H9 (cell line): ENCODE measurements at regions not wholly inside any gene's neighbourhood (a gene's known extent, or its start where the extent isn't known, plus 50 kb on each side); places are given as distances from the start of the nearest gene placed in this dataset.

Experiments used
- DNase-seq: peaks from one replicate; pipeline ENCODE4 v3.0.0-alpha.2; 2017
- H2AFZ ChIP-seq: one replicate; pipeline ENCODE4 v1.6.1; 2013; ENCODE audit warnings: mild to moderate bottlenecking, low read length, control low read depth, moderate library complexity
- H2AK5ac ChIP-seq: 2 replicates; pipeline ENCODE4 v1.6.1; 2013; ENCODE audit warnings: low read length, control low read depth, mixed read lengths; ENCODE audit not compliant: insufficient read length
- H2BK120ac ChIP-seq: one replicate; pipeline ENCODE4 v1.6.1; 2013; ENCODE audit warnings: low read depth, mild to moderate bottlenecking, low read length, control low read depth, inconsistent platforms; ENCODE audit not compliant: poor library complexity, severe bottlenecking
- H2BK12ac ChIP-seq: 2 replicates; pipeline ENCODE4 v1.6.1; 2013; ENCODE audit warnings: low read length, control low read depth, mixed read lengths, low read depth; ENCODE audit not compliant: insufficient read length
- H2BK15ac ChIP-seq: 2 replicates; pipeline ENCODE4 v1.6.1; 2013; ENCODE audit warnings: low read depth, low read length, control low read depth
- H2BK20ac ChIP-seq: one replicate; pipeline ENCODE4 v1.6.1; 2013; ENCODE audit warnings: low read depth, mild to moderate bottlenecking, low read length, control low read depth, inconsistent platforms; ENCODE audit not compliant: poor library complexity, severe bottlenecking
- H2BK5ac ChIP-seq: 2 replicates; pipeline ENCODE4 v1.6.1; 2013; ENCODE audit warnings: low read length, control low read depth, mixed read lengths; ENCODE audit not compliant: insufficient read length
- H3K14ac ChIP-seq: 2 replicates; pipeline ENCODE4 v1.6.1; 2013; ENCODE audit warnings: low read length, control low read depth; ENCODE audit not compliant: insufficient read depth
- H3K18ac ChIP-seq: 2 replicates; pipeline ENCODE4 v1.6.1; 2013; ENCODE audit warnings: low read depth, mild to moderate bottlenecking, mixed read lengths, low read length, control low read depth; ENCODE audit not compliant: insufficient read length
- H3K23ac ChIP-seq: 2 replicates; pipeline ENCODE4 v1.6.1; 2013; ENCODE audit warnings: low read length, control low read depth, mixed read lengths, low read depth; ENCODE audit not compliant: insufficient read length
- H3K23me2 ChIP-seq: 2 replicates; pipeline ENCODE4 v1.6.1; 2013; ENCODE audit warnings: low read depth, mild to moderate bottlenecking, mixed read lengths, low read length, control low read depth; ENCODE audit not compliant: insufficient read length, poor library complexity, severe bottlenecking
- H3K27ac ChIP-seq: 2 replicates; pipeline ENCODE4 v1.5.1; 2013; ENCODE audit warnings: low read length, control low read depth, mixed read lengths, low read depth; ENCODE audit not compliant: insufficient read length
- H3K27me3 ChIP-seq: 2 replicates; pipeline ENCODE4 v1.6.1; 2013; ENCODE audit warnings: low read length, control low read depth, inconsistent platforms; ENCODE audit not compliant: insufficient read depth
- H3K4ac ChIP-seq: 2 replicates; pipeline ENCODE4 v1.6.1; 2013; ENCODE audit warnings: low read depth, mild to moderate bottlenecking, control low read depth, inconsistent platforms, low read length, moderate library complexity
- H3K4me1 ChIP-seq: 2 replicates; pipeline ENCODE4 v1.6.1; 2013; ENCODE audit warnings: low read length, control low read depth, inconsistent platforms; ENCODE audit not compliant: insufficient read depth
- H3K4me2 ChIP-seq: 2 replicates; pipeline ENCODE4 v1.6.1; 2013; ENCODE audit warnings: low read length, control low read depth, mixed read lengths; ENCODE audit not compliant: insufficient read length, insufficient read depth
- H3K56ac ChIP-seq: 2 replicates; pipeline ENCODE4 v1.6.1; 2013; ENCODE audit warnings: low read depth, mild to moderate bottlenecking, mixed read lengths, low read length, control low read depth; ENCODE audit not compliant: insufficient read length
- H3K79me1 ChIP-seq: 2 replicates; pipeline ENCODE4 v1.6.1; 2013; ENCODE audit warnings: low read depth, mild to moderate bottlenecking, moderate library complexity, low read length, control low read depth, inconsistent platforms; ENCODE audit not compliant: insufficient read depth, poor library complexity, severe bottlenecking
- H3K79me2 ChIP-seq: 2 replicates; pipeline ENCODE4 v1.6.1; 2013; ENCODE audit warnings: low read length, control low read depth, inconsistent platforms; ENCODE audit not compliant: insufficient read depth
- H3K9ac ChIP-seq: 2 replicates; pipeline ENCODE4 v1.6.1; 2013; ENCODE audit warnings: low read length, control low read depth, mixed read lengths; ENCODE audit not compliant: insufficient read length; ENCODE audit errors: extremely low read depth
- H3K9me3 ChIP-seq: one replicate; pipeline ENCODE4 v1.6.1; 2013; ENCODE audit warnings: low read depth, low read length, inconsistent platforms; ENCODE audit not compliant: control insufficient read depth
- H3T11ph ChIP-seq: one replicate; pipeline ENCODE4 v1.6.1; 2013; ENCODE audit warnings: mild to moderate bottlenecking, low read length, control low read depth, inconsistent platforms
- H4K20me1 ChIP-seq: one replicate; pipeline ENCODE4 v1.6.1; 2013; ENCODE audit not compliant: control insufficient read depth, insufficient read length, insufficient read depth
- H4K5ac ChIP-seq: 2 replicates; pipeline ENCODE4 v1.6.1; 2013; ENCODE audit warnings: low read depth, mild to moderate bottlenecking, mixed read lengths, low read length, control low read depth; ENCODE audit not compliant: insufficient read length
- H4K8ac ChIP-seq: replicated peaks from 2 replicates; pipeline ENCODE4 v1.6.1; 2013; ENCODE audit warnings: low read length, control low read depth, mixed read lengths, low read depth; ENCODE audit not compliant: insufficient read length
- H4K91ac ChIP-seq: 2 replicates; pipeline ENCODE4 v1.6.1; 2013; ENCODE audit warnings: low read depth, mild to moderate bottlenecking, moderate library complexity, mixed read lengths, low read length, control low read depth; ENCODE audit not compliant: insufficient read length
- H3K27ac Mint-ChIP-seq, 3 experiments: 2 replicates in 2 of 3; 3 replicates in 1 of 3; pipeline ENCODE4 v1.8.0; 2020 to 2021; ENCODE audit warnings: mixed read lengths in 3 of 3, mild to moderate bottlenecking in 1 of 3, moderate library complexity in 1 of 3
- H3K27me3 Mint-ChIP-seq: 2 replicates; pipeline ENCODE4 v1.8.0; 2021; ENCODE audit warnings: low read depth, mild to moderate bottlenecking, moderate library complexity, mixed read lengths
- H3K36me3 Mint-ChIP-seq, 3 experiments: 2 replicates in 2 of 3; 3 replicates in 1 of 3; pipeline ENCODE4 v1.8.0; 2020 to 2021; ENCODE audit warnings: low read depth in 3 of 3, mixed read lengths in 3 of 3; ENCODE audit not compliant: insufficient read depth in 1 of 3
- H3K4me1 Mint-ChIP-seq, 2 experiments: 2 replicates each; pipeline ENCODE4 v1.8.0; 2020; ENCODE audit warnings: mixed read lengths in 2 of 2
- H3K4me3 Mint-ChIP-seq, 2 experiments: 2 replicates in 1 of 2; 3 replicates in 1 of 2; pipeline ENCODE4 v1.8.0; 2020 to 2021; ENCODE audit warnings: mild to moderate bottlenecking in 2 of 2, mixed read lengths in 2 of 2, moderate library complexity in 1 of 2
- H3K9me3 Mint-ChIP-seq, 2 experiments: 2 replicates in 1 of 2; 3 replicates in 1 of 2; pipeline ENCODE4 v1.8.0; 2020; ENCODE audit warnings: mild to moderate bottlenecking in 2 of 2, mixed read lengths in 2 of 2, moderate library complexity in 1 of 2
- WGBS: extraction: QIAGEN DNeasy Blood & Tissue Kit; methylation state at CpG from one replicate; pipeline ENCODE4 v1.1.7; 2013; ENCODE audit warnings: missing lambda C conversion rate, low lambda C conversion rate, mixed read lengths; ENCODE audit not compliant: insufficient read length; ENCODE audit errors: extremely low coverage; 5-methylcytosine and 5-hydroxymethylcytosine counted together
- TF ChIP-seq, protein P1 (sequence below): fragments of 200-600 bp; sonication (generic); conservative IDR thresholded peaks from 3 replicates; pipeline ENCODE4 v1.8.0; 2021; ENCODE audit warnings: antibody characterized with exemption, mild to moderate bottlenecking

DNA sequence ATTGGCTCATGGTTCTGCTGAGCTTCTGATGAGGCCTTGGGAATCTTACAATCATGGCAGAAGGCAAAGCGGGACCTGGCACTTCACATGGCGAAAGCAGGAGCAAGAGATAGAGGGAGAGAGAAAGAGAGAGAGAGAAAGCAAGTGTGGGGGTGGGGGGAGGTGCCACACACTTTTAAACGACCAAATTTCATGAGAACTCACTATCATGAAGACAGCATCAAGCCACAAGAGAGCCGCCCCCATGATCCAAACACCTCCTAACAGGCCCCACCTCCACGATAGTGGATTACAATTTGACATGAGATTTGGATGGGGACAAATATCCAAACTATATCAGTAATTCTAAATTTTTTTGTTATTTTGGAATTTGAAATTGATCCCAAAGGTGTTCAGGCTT lies 553.9 kb downstream of the PRR16 start:
- no peak overlapping the region for H3K4me3 Mint-ChIP-seq
- no peak overlapping the region for H2BK5ac ChIP-seq
- no CpG with 5 or more reads among the region's 5 CpGs for WGBS

More for the DNA sequence above, 553.9 kb downstream of the PRR16 start:
- H3K27ac ChIP-seq, result no peak overlapping the region
- H2BK20ac ChIP-seq, result no peak overlapping the region
- no peak overlapping the region for H2BK15ac ChIP-seq
- no peaks in the 10 kb centered on the region for H3K23me2 ChIP-seq
- no peak overlapping the region for H3K4ac ChIP-seq
- H3K18ac ChIP-seq, result no peak overlapping the region
- H3K79me1 ChIP-seq, result no peaks in the 10 kb centered on the region
- Mint-ChIP-seq H3K9me3 (no peaks in the 10 kb centered on the region), H3K27me3 (no peaks in the 10 kb centered on the region), H3K4me1 (no peaks in the 10 kb centered on the region), H3K36me3 (no peaks in the 10 kb centered on the region), H3K27ac (peak overlapping the region in 1 of 3 experiments; percentile 79; a peak in 1 of 7 replicates)
- DNase-seq, result no peak
- no peak overlapping the region for H2BK12ac ChIP-seq
- H3K9me3 ChIP-seq, result no peaks in the 10 kb centered on the region
- no peaks in the 10 kb centered on the region for H3K79me2 ChIP-seq
- TF ChIP-seq, protein P1, sequence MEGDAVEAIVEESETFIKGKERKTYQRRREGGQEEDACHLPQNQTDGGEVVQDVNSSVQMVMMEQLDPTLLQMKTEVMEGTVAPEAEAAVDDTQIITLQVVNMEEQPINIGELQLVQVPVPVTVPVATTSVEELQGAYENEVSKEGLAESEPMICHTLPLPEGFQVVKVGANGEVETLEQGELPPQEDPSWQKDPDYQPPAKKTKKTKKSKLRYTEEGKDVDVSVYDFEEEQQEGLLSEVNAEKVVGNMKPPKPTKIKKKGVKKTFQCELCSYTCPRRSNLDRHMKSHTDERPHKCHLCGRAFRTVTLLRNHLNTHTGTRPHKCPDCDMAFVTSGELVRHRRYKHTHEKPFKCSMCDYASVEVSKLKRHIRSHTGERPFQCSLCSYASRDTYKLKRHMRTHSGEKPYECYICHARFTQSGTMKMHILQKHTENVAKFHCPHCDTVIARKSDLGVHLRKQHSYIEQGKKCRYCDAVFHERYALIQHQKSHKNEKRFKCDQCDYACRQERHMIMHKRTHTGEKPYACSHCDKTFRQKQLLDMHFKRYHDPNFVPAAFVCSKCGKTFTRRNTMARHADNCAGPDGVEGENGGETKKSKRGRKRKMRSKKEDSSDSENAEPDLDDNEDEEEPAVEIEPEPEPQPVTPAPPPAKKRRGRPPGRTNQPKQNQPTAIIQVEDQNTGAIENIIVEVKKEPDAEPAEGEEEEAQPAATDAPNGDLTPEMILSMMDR, result no peak
- H4K91ac ChIP-seq, result no peak overlapping the region
- no peaks in the 10 kb centered on the region for H3K4me1 ChIP-seq
- no peak overlapping the region for H4K5ac ChIP-seq
- no peak overlapping the region for H4K8ac ChIP-seq
- no peak overlapping the region for H3K14ac ChIP-seq
- H2AFZ ChIP-seq, result no peak overlapping the region
- H3K23ac ChIP-seq, result no peak overlapping the region
- no peaks in the 10 kb centered on the region for H4K20me1 ChIP-seq
- H3K4me2 ChIP-seq, result no peak overlapping the region
- H3K27me3 ChIP-seq, result no peaks in the 10 kb centered on the region
- H2AK5ac ChIP-seq, result no peak overlapping the region
- H3T11ph ChIP-seq, result no peak overlapping the region
- no peak overlapping the region for H2BK120ac ChIP-seq
- H3K9ac ChIP-seq, result no peak overlapping the region
- H3K56ac ChIP-seq, result no peak overlapping the region
